Upper lobe of left lung (tissue), 4 donors: ENCODE measurements at regions not wholly inside any gene's neighbourhood (a gene's known extent, or its start where the extent isn't known, plus 50 kb on each side); places are given as distances from the start of the nearest gene placed in this dataset.

Experiments used
- CTCF ChIP-seq, 6 experiments: fragments of 450-650 bp in 4 of 6; fragments of 200-600 bp in 2 of 6; sonication (generic) in 2 of 6; IDR thresholded peaks; one replicate each; pipeline ENCODE4 v1.5.1; 2016 to 2019; ENCODE audit warnings: antibody characterized with exemption in 6 of 6
- EP300 ChIP-seq, 4 donors: sonication (generic); formaldehyde crosslinking; IDR thresholded peaks; one replicate each; pipeline ENCODE4 v1.5.1; 2017; ENCODE audit warnings: antibody characterized with exemption in 4 of 4, control low read depth in 2 of 4
- POLR2A ChIP-seq, 4 donors: fragments of 450-650 bp; IDR thresholded peaks; one replicate each; pipeline ENCODE4 v1.5.1; 2016 to 2017; ENCODE audit warnings: antibody characterized with exemption in 4 of 4, mild to moderate bottlenecking in 2 of 4
- POLR2AphosphoS5 ChIP-seq, 2 donors: sonication (generic); formaldehyde crosslinking; IDR thresholded peaks; one replicate each; pipeline ENCODE4 v1.5.1; 2017; ENCODE audit warnings: antibody characterized with exemption in 2 of 2

GRCh38 chr16:9248162-9248561 is 156.7 kb downstream of the HAPSTR1 start:
- TF ChIP-seq CTCF (IDR thresholded peaks at IDR 0.05) (no peak), POLR2A (IDR thresholded peaks at IDR 0.05) (no peak), POLR2AphosphoS5 (IDR thresholded peaks at IDR 0.05) (no peak), EP300 (IDR thresholded peaks at IDR 0.05) (no peak)
